ENCODE measurements at regions not wholly inside any gene's neighbourhood (a gene's known extent, or its start where the extent isn't known, plus 50 kb on each side); places are given as distances from the start of the nearest gene placed in this dataset.

GRCh38 chr3:55297706-55298105 lies 189.4 kb downstream of the WNT5A start:
- WGBS (ENCODE audit: insufficient coverage), result 86% methylated on average over 5 of the region's 5 CpGs
- DNase-seq, result no peak
- no peak for TF ChIP-seq CTCF (IDR thresholded peaks at IDR 0.05)

GRCh38 chr3:55297245-55297644 lies 189.9 kb downstream of the WNT5A start:
- H3K27me3 Mint-ChIP-seq (ENCODE audit: low read depth in 2 of 2), result no peaks in the 10 kb centered on the region
- DNase-seq (no peak), ATAC-seq (no peak)
- no peaks in the 10 kb centered on the region for H3K4me1 Mint-ChIP-seq
- no peak overlapping the region for H3K4me3 ChIP-seq (ENCODE audit: low read length)
- no peaks in the 10 kb centered on the region for H3K36me3 ChIP-seq (ENCODE audit: control insufficient read depth, insufficient read depth, low read length)
- intact Hi-C loops (cut with micrococcal nuclease), result no loop called here
- no peaks in the 10 kb centered on the region for H3K4me1 ChIP-seq (ENCODE audit: control insufficient read depth, insufficient read depth, low read length)
- H3K27ac Mint-ChIP-seq, result no peak overlapping the region
- H3K9me3 ChIP-seq (ENCODE audit: control insufficient read depth, insufficient read depth, low read length), result peaks cover 7% of the 10 kb centered on the region
- H3K27me3 ChIP-seq (ENCODE audit: control insufficient read depth, insufficient read depth, low read length), result no peaks in the 10 kb centered on the region
- 45% methylated on average over 1 of the region's 2 CpGs for WGBS (ENCODE audit: insufficient coverage)
- no peak for TF ChIP-seq CTCF (IDR thresholded peaks at IDR 0.05)
- no peak overlapping the region for H3K4me3 Mint-ChIP-seq
- H3K36me3 Mint-ChIP-seq, result no peaks in the 10 kb centered on the region
- peaks cover 11 to 14% of the 10 kb centered on the region in 2 donors for H3K9me3 Mint-ChIP-seq
- no peak overlapping the region for H3K27ac ChIP-seq (ENCODE audit: low read length)

More at GRCh38 chr3:55297706-55298105, 189.4 kb downstream of the WNT5A start:
- no peak overlapping the region for H3K4me3 ChIP-seq (ENCODE audit: low read length)
- Mint-ChIP-seq H3K4me3 (no peak overlapping the region), H3K4me1 (no peaks in the 10 kb centered on the region), H3K27ac (no peak overlapping the region), H3K36me3 (no peaks in the 10 kb centered on the region), H3K9me3 (peaks cover 10 to 13% of the 10 kb centered on the region in 2 donors), H3K27me3 (ENCODE audit: low read depth in 2 of 2) (no peaks in the 10 kb centered on the region)
- H3K36me3 ChIP-seq (ENCODE audit: control insufficient read depth, insufficient read depth, low read length), result no peaks in the 10 kb centered on the region
- intact Hi-C loops (cut with micrococcal nuclease), result no loop called here
- H3K27ac ChIP-seq (ENCODE audit: low read length), result no peak overlapping the region
- no peaks in the 10 kb centered on the region for H3K4me1 ChIP-seq (ENCODE audit: control insufficient read depth, insufficient read depth, low read length)
- no peaks in the 10 kb centered on the region for H3K27me3 ChIP-seq (ENCODE audit: control insufficient read depth, insufficient read depth, low read length)
- H3K9me3 ChIP-seq (ENCODE audit: control insufficient read depth, insufficient read depth, low read length), result peaks cover 7% of the 10 kb centered on the region
- ATAC-seq, result no peak

GRCh38 chr3:55296791-55297190 lies 190.3 kb downstream of the WNT5A start:
- intact Hi-C loops (cut with micrococcal nuclease), result no loop called here
- Histone ChIP-seq H3K4me3 (ENCODE audit: low read length) (no peak overlapping the region), H3K27me3 (ENCODE audit: control insufficient read depth, insufficient read depth, low read length) (no peaks in the 10 kb centered on the region), H3K27ac (ENCODE audit: low read length) (no peak overlapping the region), H3K36me3 (ENCODE audit: control insufficient read depth, insufficient read depth, low read length) (no peaks in the 10 kb centered on the region), H3K4me1 (ENCODE audit: control insufficient read depth, insufficient read depth, low read length) (no peaks in the 10 kb centered on the region), H3K9me3 (ENCODE audit: control insufficient read depth, insufficient read depth, low read length) (peaks cover 7% of the 10 kb centered on the region)
- DNase-seq, result no peak
- H3K27ac Mint-ChIP-seq, result no peak overlapping the region
- H3K36me3 Mint-ChIP-seq, result no peaks in the 10 kb centered on the region
- no peak for TF ChIP-seq CTCF (IDR thresholded peaks at IDR 0.05)
- peaks cover 11 to 14% of the 10 kb centered on the region in 2 donors for H3K9me3 Mint-ChIP-seq
- WGBS (ENCODE audit: insufficient coverage), result 90% methylated on average over 1 of the region's 1 CpG
- H3K4me1 Mint-ChIP-seq, result no peaks in the 10 kb centered on the region
- no peaks in the 10 kb centered on the region for H3K27me3 Mint-ChIP-seq (ENCODE audit: low read depth in 2 of 2)
- ATAC-seq, result no peak
- no peak overlapping the region for H3K4me3 Mint-ChIP-seq

GRCh38 chr3:55296030-55296429 lies 191.1 kb downstream of the WNT5A start:
- Mint-ChIP-seq H3K27ac (no peak overlapping the region), H3K36me3 (no peaks in the 10 kb centered on the region), H3K9me3 (peaks cover 11 to 12% of the 10 kb centered on the region in 2 donors), H3K4me1 (no peaks in the 10 kb centered on the region), H3K27me3 (ENCODE audit: low read depth in 2 of 2) (no peaks in the 10 kb centered on the region), H3K4me3 (no peak overlapping the region)
- 100% methylated on average over 2 of the region's 2 CpGs for WGBS (ENCODE audit: insufficient coverage)
- Histone ChIP-seq H3K9me3 (ENCODE audit: control insufficient read depth, insufficient read depth, low read length) (peaks cover 7% of the 10 kb centered on the region), H3K36me3 (ENCODE audit: control insufficient read depth, insufficient read depth, low read length) (no peaks in the 10 kb centered on the region), H3K27ac (ENCODE audit: low read length) (no peak overlapping the region), H3K4me1 (ENCODE audit: control insufficient read depth, insufficient read depth, low read length) (no peaks in the 10 kb centered on the region), H3K4me3 (ENCODE audit: low read length) (no peak overlapping the region), H3K27me3 (ENCODE audit: control insufficient read depth, insufficient read depth, low read length) (no peaks in the 10 kb centered on the region)
- no peak for TF ChIP-seq CTCF (IDR thresholded peaks at IDR 0.05)
- ATAC-seq, result no peak
- intact Hi-C loops (cut with micrococcal nuclease), result no loop called here
- DNase-seq, result no peak

Data from natural killer cell (primary cell).